Thoracic aorta (tissue), 2 donors: ENCODE measurements at regions not wholly inside any gene's neighbourhood (a gene's known extent, or its start where the extent isn't known, plus 50 kb on each side); places are given as distances from the start of the nearest gene placed in this dataset.

Experiments used
- ATAC-seq: fragments of 150-250 bp; one replicate; pipeline ENCODE4 v1.8.0; 2017; ENCODE audit warnings: low read depth; ENCODE audit not compliant: insufficient number of reproducible peaks, low FRiP score
- DNase-seq: peaks from one replicate; pipeline ENCODE4 v3.0.0-alpha.2; 2020; ENCODE audit warnings: low spot score
- H3K27ac ChIP-seq, 2 donors: fragments of 200-600 bp; sonication (generic); 1 replicate in 1 of 2; 2 replicates in 1 of 2; pipeline ENCODE4 v1.5.1; 2016; ENCODE audit warnings: mild to moderate bottlenecking in 2 of 2, moderate library complexity in 2 of 2
- H3K27me3 ChIP-seq: fragments of 200-600 bp; sonication (generic); replicated peaks from 2 replicates; pipeline ENCODE4 v1.6.0; 2016; ENCODE audit warnings: mild to moderate bottlenecking; ENCODE audit not compliant: insufficient read depth
- H3K36me3 ChIP-seq: fragments of 200-600 bp; sonication (generic); one replicate; pipeline ENCODE4 v1.5.1; 2016
- H3K4me1 ChIP-seq, 2 donors: fragments of 200-600 bp; sonication (generic); 1 replicate in 1 of 2; 2 replicates in 1 of 2; pipeline versions ENCODE4 v1.5.1 to v1.6.0; 2016; ENCODE audit warnings: low read depth in 2 of 2, mild to moderate bottlenecking in 1 of 2; ENCODE audit not compliant: control insufficient read depth in 1 of 2
- H3K4me3 ChIP-seq: fragments of 200-600 bp; sonication (generic); 2 replicates; pipeline ENCODE4 v1.5.1; 2016; ENCODE audit warnings: mild to moderate bottlenecking
- H3K9me3 ChIP-seq: fragments of 200-600 bp; sonication (generic); 2 replicates; pipeline ENCODE4 v1.5.1; 2016
- TF ChIP-seq, protein P1 (sequence below): fragments of 200-600 bp; sonication (generic); IDR thresholded peaks from one replicate; pipeline ENCODE4 v1.5.1; 2019; ENCODE audit warnings: antibody characterized with exemption

- ATAC-seq: no peak
Observed at GRCh38 chr12:14065616-14066015, 84.2 kb upstream of the GRIN2B start.

DNA sequence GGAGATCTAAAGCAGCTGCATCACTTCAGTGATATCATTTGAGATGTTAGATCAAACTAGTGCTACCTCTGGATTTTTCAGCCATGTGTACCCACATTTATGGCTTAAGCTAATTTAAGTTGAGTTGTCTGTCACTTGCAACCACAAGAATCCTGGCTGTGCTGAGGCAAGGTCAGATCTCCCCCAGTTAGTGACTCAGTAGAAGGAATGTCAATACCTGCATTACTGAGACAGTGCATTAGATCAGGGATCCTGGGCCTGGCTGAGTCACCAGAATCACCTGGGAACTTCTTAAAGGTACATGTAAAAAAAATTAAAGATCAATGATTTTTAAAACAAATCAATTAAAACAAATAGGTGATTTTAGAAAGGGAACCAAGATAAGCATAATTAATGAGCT, 84.6 kb upstream of the GRIN2B start:
- DNase-seq (no peak), ATAC-seq (no peak)
- H3K36me3 ChIP-seq: no peaks in the 10 kb centered on the region
- H3K9me3 ChIP-seq: no peaks in the 10 kb centered on the region
- H3K4me1 ChIP-seq: no peaks in the 10 kb centered on the region
- no peak overlapping the region for H3K4me3 ChIP-seq
- no peak overlapping the region for H3K27ac ChIP-seq
- TF ChIP-seq, protein P1, sequence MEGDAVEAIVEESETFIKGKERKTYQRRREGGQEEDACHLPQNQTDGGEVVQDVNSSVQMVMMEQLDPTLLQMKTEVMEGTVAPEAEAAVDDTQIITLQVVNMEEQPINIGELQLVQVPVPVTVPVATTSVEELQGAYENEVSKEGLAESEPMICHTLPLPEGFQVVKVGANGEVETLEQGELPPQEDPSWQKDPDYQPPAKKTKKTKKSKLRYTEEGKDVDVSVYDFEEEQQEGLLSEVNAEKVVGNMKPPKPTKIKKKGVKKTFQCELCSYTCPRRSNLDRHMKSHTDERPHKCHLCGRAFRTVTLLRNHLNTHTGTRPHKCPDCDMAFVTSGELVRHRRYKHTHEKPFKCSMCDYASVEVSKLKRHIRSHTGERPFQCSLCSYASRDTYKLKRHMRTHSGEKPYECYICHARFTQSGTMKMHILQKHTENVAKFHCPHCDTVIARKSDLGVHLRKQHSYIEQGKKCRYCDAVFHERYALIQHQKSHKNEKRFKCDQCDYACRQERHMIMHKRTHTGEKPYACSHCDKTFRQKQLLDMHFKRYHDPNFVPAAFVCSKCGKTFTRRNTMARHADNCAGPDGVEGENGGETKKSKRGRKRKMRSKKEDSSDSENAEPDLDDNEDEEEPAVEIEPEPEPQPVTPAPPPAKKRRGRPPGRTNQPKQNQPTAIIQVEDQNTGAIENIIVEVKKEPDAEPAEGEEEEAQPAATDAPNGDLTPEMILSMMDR: no peak
- no peaks in the 10 kb centered on the region for H3K27me3 ChIP-seq

More at GRCh38 chr12:14065616-14066015, 84.2 kb upstream of the GRIN2B start:
- no peak overlapping the region for H3K27ac ChIP-seq
- H3K4me3 ChIP-seq: no peak overlapping the region
- no peak for DNase-seq
- no peaks in the 10 kb centered on the region for H3K36me3 ChIP-seq
- no peaks in the 10 kb centered on the region for H3K4me1 ChIP-seq
- no peaks in the 10 kb centered on the region for H3K27me3 ChIP-seq
- TF ChIP-seq, protein P1: no peak
- no peaks in the 10 kb centered on the region for H3K9me3 ChIP-seq

DNA sequence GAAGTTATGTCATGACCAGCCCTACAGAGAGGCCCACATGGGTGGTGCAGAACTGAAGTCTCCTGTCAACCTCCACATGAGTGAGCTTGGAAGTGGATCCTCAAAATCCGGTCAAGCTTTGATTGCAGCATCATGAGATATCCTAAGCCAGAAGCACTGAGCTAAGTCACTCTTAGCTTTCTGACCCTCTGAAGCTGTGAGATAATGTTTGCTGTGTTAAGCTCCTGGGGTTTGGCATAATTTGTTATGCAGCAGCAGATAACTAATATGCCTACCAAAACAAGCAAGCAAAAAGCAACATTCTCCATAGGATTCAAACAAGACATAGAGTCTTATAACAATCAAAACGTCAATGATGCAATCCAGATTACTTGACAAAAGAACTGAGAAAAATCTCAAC, 87.6 kb upstream of the GRIN2B start:
- H3K27me3 ChIP-seq: no peaks in the 10 kb centered on the region
- H3K4me1 ChIP-seq: no peaks in the 10 kb centered on the region
- DNase-seq (no peak), ATAC-seq (no peak)
- H3K9me3 ChIP-seq: no peaks in the 10 kb centered on the region
- TF ChIP-seq, protein P1: no peak
- no peak overlapping the region for H3K27ac ChIP-seq
- no peaks in the 10 kb centered on the region for H3K36me3 ChIP-seq
- H3K4me3 ChIP-seq: no peak overlapping the region

GRCh38 chr12:14071833-14072232, 90.4 kb upstream of the GRIN2B start:
- H3K4me3 ChIP-seq: no peak overlapping the region
- ATAC-seq: no peak
- no peaks in the 10 kb centered on the region for H3K36me3 ChIP-seq
- no peaks in the 10 kb centered on the region for H3K4me1 ChIP-seq
- H3K27ac ChIP-seq: no peak overlapping the region
- TF ChIP-seq, protein P1: no peak
- no peak for DNase-seq
- H3K27me3 ChIP-seq: no peaks in the 10 kb centered on the region
- H3K9me3 ChIP-seq: no peaks in the 10 kb centered on the region

DNA sequence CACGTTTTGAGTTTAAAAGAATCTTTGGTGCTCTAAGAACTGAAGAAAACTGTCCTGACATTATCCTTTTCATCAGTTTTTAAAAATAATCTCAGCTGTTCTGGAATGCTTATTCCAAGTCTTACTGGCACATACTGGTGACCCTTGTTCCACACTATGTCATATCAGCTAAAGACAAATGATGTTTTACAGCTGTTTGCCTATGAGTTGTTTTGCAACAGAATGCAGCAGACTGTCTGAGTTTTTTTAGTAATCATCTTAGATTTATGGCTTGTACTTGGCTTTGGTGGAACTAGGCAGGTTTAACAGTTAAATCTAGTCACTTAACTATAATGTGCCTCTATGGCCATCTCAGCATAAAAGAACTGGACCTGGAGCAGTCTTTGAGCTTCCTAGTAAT, 91.6 kb upstream of the GRIN2B start:
- no peaks in the 10 kb centered on the region for H3K9me3 ChIP-seq
- no peaks in the 10 kb centered on the region for H3K4me1 ChIP-seq
- no peak overlapping the region for H3K27ac ChIP-seq
- H3K27me3 ChIP-seq: no peaks in the 10 kb centered on the region
- TF ChIP-seq, protein P1: no peak
- ATAC-seq: no peak
- H3K36me3 ChIP-seq: no peaks in the 10 kb centered on the region
- no peak for DNase-seq
- no peak overlapping the region for H3K4me3 ChIP-seq
